Heart left ventricle (tissue), 16 donors: ENCODE measurements at regions not wholly inside any gene's neighbourhood (a gene's known extent, or its start where the extent isn't known, plus 50 kb on each side); places are given as distances from the start of the nearest gene placed in this dataset.

Experiments used
- ATAC-seq, 4 donors: fragments of 200-7000 bp; cut with Tn5 transposase; one replicate each; pipeline ENCODE4 v1.9.1; 2020 to 2022; ENCODE audit warnings: moderate library complexity in 4 of 4, mild to moderate bottlenecking in 3 of 4, moderate number of reproducible peaks in 1 of 4
- DNase-seq, 5 donors: peaks; one replicate each; pipeline ENCODE4 v3.0.0-alpha.2; 2020
- H3K27ac ChIP-seq, 12 donors: fragments of 200-600 bp; sonication (generic) in 4 of 12; one replicate each; pipeline versions ENCODE4 v1.5.0 to v1.8.0; 2016 to 2022; ENCODE audit warnings: mild to moderate bottlenecking in 2 of 12
- H3K27me3 ChIP-seq, 9 donors: fragments of 200-600 bp; sonication (generic) in 2 of 9; one replicate each; pipeline versions ENCODE4 v1.5.1 to v1.8.0; 2016 to 2022; ENCODE audit warnings: mild to moderate bottlenecking in 3 of 9
- H3K36me3 ChIP-seq, 9 donors: fragments of 200-600 bp; sonication (generic) in 2 of 9; one replicate each; pipeline versions ENCODE4 v1.5.0 to v1.8.0; 2018 to 2022; ENCODE audit warnings: mild to moderate bottlenecking in 2 of 9
- H3K4me1 ChIP-seq, 12 donors: fragments of 200-600 bp; sonication (generic) in 4 of 12; one replicate each; pipeline versions ENCODE4 v1.5.0 to v1.8.0; 2016 to 2022; ENCODE audit warnings: mild to moderate bottlenecking in 3 of 12
- H3K4me3 ChIP-seq, 12 donors: fragments of 200-600 bp; sonication (generic) in 4 of 12; one replicate each; pipeline versions ENCODE4 v1.5.0 to v1.8.0; 2017 to 2022; ENCODE audit warnings: mild to moderate bottlenecking in 9 of 12, moderate library complexity in 4 of 12
- H3K9me3 ChIP-seq, 12 donors: fragments of 200-600 bp; sonication (generic) in 4 of 12; one replicate each; pipeline versions ENCODE4 v1.5.0 to v1.8.0; 2016 to 2022; ENCODE audit warnings: mild to moderate bottlenecking in 1 of 12
- CTCF ChIP-seq, 12 donors: fragments of 200-600 bp; sonication (generic) in 4 of 12; IDR thresholded peaks; one replicate each; pipeline versions ENCODE4 v1.5.0 to v1.8.0; 2018 to 2022; ENCODE audit warnings: antibody characterized with exemption in 12 of 12, mild to moderate bottlenecking in 5 of 12
- POLR2A ChIP-seq, 2 donors: fragments of 450-650 bp; IDR thresholded peaks; one replicate each; pipeline ENCODE4 v1.6.1; 2017; ENCODE audit warnings: antibody characterized with exemption in 2 of 2, mild to moderate bottlenecking in 2 of 2, moderate library complexity in 2 of 2
- WGBS, 4 donors: extraction: QIAGEN DNeasy Blood & Tissue Kit in 2 of 4; methylation state at CpG; one replicate each; pipeline versions ENCODE4 v1.1.5 to v1.1.7; 2013 to 2018; 5-methylcytosine and 5-hydroxymethylcytosine counted together
- intact Hi-C, 10 donors: fragments of 100-400 bp; cut with DNase I; formaldehyde crosslinking; loops; one replicate each; pipeline versions ENCODE4 v1.11.1 to v1.14.2; 2022
- donor health status: ischemic (EF 13 %, LVEDD 7.1; RV severe dilation, severe dysfunction).
- donor health status: healthy with polysubstance abuse.
- donor health status: DM: no; HTN: yes; CAD: no.
- donor health status: DM: no; HTN: no; CAD: no.
- donor health status: ischemic (EF 25% LVEDD 6.9; RV normal size, moderate dysfunction).
- donor health status: ischemic (EF 25% LVEDD 5.7; RV mildly dilated, moderate dysfunction).
- donor health status: healthy.
- donor health status: DM: yes; HTN: yes; CAD: no.
- donor health status: ischemic (EF 35%, LVEDD 5.7; RV mildly dilated, moderate dysfunction).
- donor health status: nonischemic (EF 11% LVEDD 7.7; RV severe dilation, severe dysfunction).
- donor health status: DM: yes; HTN: yes; CAD: no.
- donor health status: PGD.
- donor health status: ischemic (EF 29% LVEDD 5.4; RV normal size, mild dysfunction).
- donor health status: nonischemic (EF 23%, LVEDD 6.1; RV moderate dilation, normal function).

DNA sequence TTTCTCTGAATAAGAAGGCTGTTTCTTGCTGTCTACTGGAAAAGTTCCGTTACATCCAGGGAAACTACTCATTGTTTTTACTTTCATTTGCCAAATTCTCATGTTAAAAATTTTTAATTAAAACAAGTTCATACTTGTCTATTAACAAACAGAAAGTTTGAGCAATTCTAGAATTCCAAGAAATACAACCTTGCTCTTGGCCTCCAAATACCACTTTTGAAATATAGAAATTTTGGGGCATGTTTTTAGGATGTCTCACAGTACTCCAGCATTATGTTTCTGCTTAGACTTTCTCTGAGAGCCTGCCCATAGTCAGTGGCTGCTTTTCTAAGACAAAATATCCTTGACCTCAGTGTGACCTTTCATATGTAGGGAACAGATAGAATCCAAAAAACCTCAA lies 228.7 kb upstream of the RND3 start:
- no peak overlapping the region for H3K27ac ChIP-seq
- WGBS, 4 donors: 77 to 88% (median 83%) methylated on average over 1 of the region's 1 CpG
- intact Hi-C loops: no loop called here
- ATAC-seq: no peak
- H3K9me3 ChIP-seq: no peaks in the 10 kb centered on the region
- TF ChIP-seq CTCF (IDR thresholded peaks at IDR 0.05): no peak
- no peak for TF ChIP-seq POLR2A (IDR thresholded peaks at IDR 0.05)
- DNase-seq: no peak
- H3K4me3 ChIP-seq: no peak overlapping the region
- H3K36me3 ChIP-seq: no peaks in the 10 kb centered on the region
- no peaks in the 10 kb centered on the region for H3K4me1 ChIP-seq
- no peaks in the 10 kb centered on the region for H3K27me3 ChIP-seq

DNA sequence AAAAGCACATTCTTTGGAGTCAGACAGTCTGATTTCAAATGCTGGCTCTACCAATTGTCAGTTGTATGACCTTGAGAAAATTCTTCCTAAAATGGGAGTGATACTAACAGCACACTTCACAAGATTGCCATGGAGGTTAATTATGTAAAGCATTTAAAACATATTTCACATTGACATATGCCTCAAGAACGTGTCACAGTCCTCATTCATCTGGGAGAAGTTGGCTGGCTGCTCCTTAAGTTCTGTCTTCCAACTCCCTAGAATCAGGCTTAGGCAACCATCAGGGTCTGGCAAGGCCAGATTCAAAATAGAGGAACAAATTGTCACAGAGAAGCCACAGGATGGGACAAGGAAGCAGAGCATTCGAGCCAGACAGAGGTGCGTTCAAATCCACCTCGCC lies 228.0 kb upstream of the RND3 start:
- no peak for DNase-seq
- Histone ChIP-seq H3K4me3 (no peak overlapping the region), H3K4me1 (no peaks in the 10 kb centered on the region), H3K9me3 (no peaks in the 10 kb centered on the region), H3K27me3 (no peaks in the 10 kb centered on the region), H3K27ac (no peak overlapping the region), H3K36me3 (no peaks in the 10 kb centered on the region)
- TF ChIP-seq CTCF (IDR thresholded peaks at IDR 0.05) (no peak), POLR2A (IDR thresholded peaks at IDR 0.05) (no peak)
- ATAC-seq: no peak
- 81 to 90% (median 83%) methylated on average over 4 of the region's 4 CpGs for WGBS, 4 donors
- intact Hi-C loops: no loop called here

DNA sequence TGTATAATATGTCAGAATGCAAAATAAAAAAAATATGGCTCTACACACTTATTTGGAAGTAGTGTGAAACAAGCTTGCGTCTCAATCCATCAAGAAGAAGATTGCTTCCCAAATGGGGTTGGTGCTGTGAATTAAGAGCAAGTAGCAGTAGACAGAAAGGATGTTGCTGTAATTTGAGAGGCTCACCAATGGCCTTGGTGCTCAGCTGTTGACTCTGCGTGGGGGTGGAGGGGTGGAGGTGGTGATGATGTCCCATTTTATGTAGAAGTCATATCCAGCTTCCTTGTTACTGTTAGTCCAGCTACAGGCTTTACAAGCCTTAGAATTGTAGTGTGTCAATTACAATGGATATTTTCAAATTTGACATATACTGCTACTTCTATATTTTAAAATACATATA lies 223.4 kb upstream of the RND3 start:
- H3K27ac ChIP-seq: no peak overlapping the region
- 70 to 78% (median 74%) methylated on average over 2 of the region's 2 CpGs for WGBS, 4 donors
- intact Hi-C loops: no loop called here
- DNase-seq: no peak
- H3K36me3 ChIP-seq: no peaks in the 10 kb centered on the region
- H3K27me3 ChIP-seq: no peaks in the 10 kb centered on the region
- H3K4me3 ChIP-seq: no peak overlapping the region
- H3K4me1 ChIP-seq: no peaks in the 10 kb centered on the region
- ATAC-seq: no peak
- no peaks in the 10 kb centered on the region for H3K9me3 ChIP-seq
- TF ChIP-seq POLR2A (IDR thresholded peaks at IDR 0.05): no peak
- TF ChIP-seq CTCF (IDR thresholded peaks at IDR 0.05): no peak

DNA sequence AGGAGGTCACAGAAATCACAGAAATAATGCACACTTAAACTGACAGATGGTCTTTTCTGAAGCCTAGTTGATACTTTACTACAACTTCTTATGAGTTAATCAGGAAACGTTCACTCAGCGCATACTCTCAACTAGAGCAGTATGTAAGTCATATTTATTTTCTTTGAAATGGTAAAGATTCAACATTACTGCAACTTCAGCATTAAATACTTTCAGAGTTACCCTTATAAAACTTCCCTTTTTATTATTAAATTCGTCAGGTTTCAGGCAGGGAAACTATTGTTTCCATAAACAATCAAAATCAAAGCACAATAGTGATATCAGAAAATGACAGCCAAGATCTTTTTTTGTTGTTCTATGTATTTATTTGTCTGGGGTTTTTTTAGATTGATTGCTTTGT lies 222.6 kb upstream of the RND3 start:
- no peak for TF ChIP-seq CTCF (IDR thresholded peaks at IDR 0.05)
- TF ChIP-seq POLR2A (IDR thresholded peaks at IDR 0.05): no peak
- WGBS, 4 donors: 77 to 84% (median 80%) methylated on average over 3 of the region's 3 CpGs
- no peaks in the 10 kb centered on the region for H3K27me3 ChIP-seq
- no peaks in the 10 kb centered on the region for H3K36me3 ChIP-seq
- no peak overlapping the region for H3K27ac ChIP-seq
- intact Hi-C loops: no loop called here
- ATAC-seq: no peak
- H3K9me3 ChIP-seq: no peaks in the 10 kb centered on the region
- no peaks in the 10 kb centered on the region for H3K4me1 ChIP-seq
- DNase-seq: no peak
- no peak overlapping the region for H3K4me3 ChIP-seq
